ENCODE measurements at regions not wholly inside any gene's neighbourhood (a gene's known extent, or its start where the extent isn't known, plus 50 kb on each side); places are given as distances from the start of the nearest gene placed in this dataset.
"Not testable (repeated sequence)": the region's sequence is repeated elsewhere in the genome, so short reads cannot be mapped to it uniquely, and the experiment has no call there.

GRCh38 chr12:131214936-131215335, 261.2 kb downstream of the ADGRD1 start:
- not testable (repeated sequence) for DNase-seq

GRCh38 chr12:131216587-131216986, 262.9 kb downstream of the ADGRD1 start:
- DNase-seq = not testable (repeated sequence)

GRCh38 chr12:131217024-131217586, 263.4 kb downstream of the ADGRD1 start:
- no peak for DNase-seq

GRCh38 chr12:131218026-131218922, 264.6 kb downstream of the ADGRD1 start:
- DNase-seq = no peak

- DNase-seq = no peak
These were observed 265.4 kb downstream of the ADGRD1 start for GRCh38 chr12:131218923-131219669.

GRCh38 chr12:131219670-131220330, 266.1 kb downstream of the ADGRD1 start:
- DNase-seq = no peak

GRCh38 chr12:131220331-131220685, 266.6 kb downstream of the ADGRD1 start:
- no peak for DNase-seq

- no peak for DNase-seq
These were observed 267.6 kb downstream of the ADGRD1 start for GRCh38 chr12:131221061-131221956.

- no peak for DNase-seq
These were observed 268.2 kb downstream of the ADGRD1 start for GRCh38 chr12:131221957-131222328.

GRCh38 chr12:131222329-131223139, 268.8 kb downstream of the ADGRD1 start:
- no peak for DNase-seq

- DNase-seq = no peak
These were observed 269.6 kb downstream of the ADGRD1 start for GRCh38 chr12:131223171-131223761.

- DNase-seq = no peak
These were observed 270.1 kb downstream of the ADGRD1 start for GRCh38 chr12:131223791-131224225.

GRCh38 chr12:131224226-131225065, 270.7 kb downstream of the ADGRD1 start:
- not testable (repeated sequence) for DNase-seq

GRCh38 chr12:131225066-131225380, 271.3 kb downstream of the ADGRD1 start:
- DNase-seq = not testable (repeated sequence)

- no peak for DNase-seq
These were observed 272.9 kb downstream of the ADGRD1 start for GRCh38 chr12:131226345-131227265.

GRCh38 chr12:131227641-131228040, 273.9 kb downstream of the ADGRD1 start:
- not testable (repeated sequence) for DNase-seq

- DNase-seq = not testable (repeated sequence)
These were observed 275.3 kb downstream of the ADGRD1 start for GRCh38 chr12:131229079-131229425.

GRCh38 chr12:131229426-131230339, 276.0 kb downstream of the ADGRD1 start:
- no peak for DNase-seq

Measured in effector CD4-positive, alpha-beta T cell (primary cell).